ENCODE measurements at regions not wholly inside any gene's neighbourhood (a gene's known extent, or its start where the extent isn't known, plus 50 kb on each side); places are given as distances from the start of the nearest gene placed in this dataset.

DNA sequence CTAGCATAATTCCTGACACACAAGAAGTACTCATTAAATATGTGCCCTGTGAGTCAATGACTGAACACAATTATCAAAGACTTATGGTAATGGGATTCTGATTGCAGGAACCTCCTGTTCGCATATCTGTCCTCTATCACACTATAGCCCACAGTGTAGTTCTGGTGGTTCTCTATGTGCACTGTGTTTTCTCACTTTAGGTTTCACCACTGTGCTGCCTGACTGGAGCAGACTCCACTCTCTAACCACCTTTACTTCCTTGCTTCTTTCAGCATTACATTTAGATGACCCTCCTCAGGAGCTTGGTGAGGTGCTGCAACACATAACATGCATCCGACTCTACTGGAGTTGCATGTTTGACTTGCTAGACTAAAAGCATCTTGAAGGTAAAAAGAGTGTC, 777.1 kb downstream of the SQOR start:
- TF ChIP-seq EGR1 (IDR thresholded peaks at IDR 0.05) (no peak), TEAD4 (IDR thresholded peaks at IDR 0.05) (no peak), TAF1 (IDR thresholded peaks at IDR 0.05; ENCODE audit: low read depth) (no peak), FOXM1 (IDR thresholded peaks at IDR 0.05; ENCODE audit: borderline replicate concordance, low read depth) (no peak), CEBPB (IDR thresholded peaks at IDR 0.05) (no peak), CREB1 (IDR thresholded peaks at IDR 0.05; ENCODE audit: low read depth) (no peak)
- TF ChIP-seq, protein P1, sequence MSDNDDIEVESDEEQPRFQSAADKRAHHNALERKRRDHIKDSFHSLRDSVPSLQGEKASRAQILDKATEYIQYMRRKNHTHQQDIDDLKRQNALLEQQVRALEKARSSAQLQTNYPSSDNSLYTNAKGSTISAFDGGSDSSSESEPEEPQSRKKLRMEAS (IDR thresholded peaks at IDR 0.05) = no peak

DNA sequence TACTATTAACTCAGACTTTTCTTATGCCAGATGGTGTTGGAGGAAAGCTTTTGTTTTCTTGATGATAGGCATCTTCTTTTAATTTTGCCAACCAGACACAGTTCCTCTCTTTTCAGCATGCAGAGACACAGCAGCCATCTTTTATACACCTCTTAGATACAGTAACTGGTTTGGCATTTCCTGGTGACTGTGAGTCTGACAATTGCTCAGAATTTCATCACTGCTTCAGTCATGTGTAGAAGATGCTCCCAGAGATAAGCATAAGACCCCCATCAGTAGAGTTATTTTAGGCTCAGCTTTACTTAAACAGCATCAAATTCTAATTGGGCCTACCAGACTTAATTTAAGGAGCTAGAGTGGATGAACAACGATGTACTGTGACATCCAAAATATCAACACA, 779.0 kb downstream of the SQOR start:
- no peak for TF ChIP-seq TAF1 (IDR thresholded peaks at IDR 0.05; ENCODE audit: low read depth)
- TF ChIP-seq NFIC (IDR thresholded peaks at IDR 0.05) = no peak
- no peak for TF ChIP-seq YY1 (IDR thresholded peaks at IDR 0.05; ENCODE audit: low read depth)
- TF ChIP-seq CREB1 (IDR thresholded peaks at IDR 0.05; ENCODE audit: low read depth) = no peak
- no peak for TF ChIP-seq CEBPB (IDR thresholded peaks at IDR 0.05)
- TF ChIP-seq, protein P2, sequence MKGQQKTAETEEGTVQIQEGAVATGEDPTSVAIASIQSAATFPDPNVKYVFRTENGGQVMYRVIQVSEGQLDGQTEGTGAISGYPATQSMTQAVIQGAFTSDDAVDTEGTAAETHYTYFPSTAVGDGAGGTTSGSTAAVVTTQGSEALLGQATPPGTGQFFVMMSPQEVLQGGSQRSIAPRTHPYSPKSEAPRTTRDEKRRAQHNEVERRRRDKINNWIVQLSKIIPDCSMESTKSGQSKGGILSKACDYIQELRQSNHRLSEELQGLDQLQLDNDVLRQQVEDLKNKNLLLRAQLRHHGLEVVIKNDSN (IDR thresholded peaks at IDR 0.05) = no peak
- TF ChIP-seq TEAD4 (IDR thresholded peaks at IDR 0.05) = no peak

DNA sequence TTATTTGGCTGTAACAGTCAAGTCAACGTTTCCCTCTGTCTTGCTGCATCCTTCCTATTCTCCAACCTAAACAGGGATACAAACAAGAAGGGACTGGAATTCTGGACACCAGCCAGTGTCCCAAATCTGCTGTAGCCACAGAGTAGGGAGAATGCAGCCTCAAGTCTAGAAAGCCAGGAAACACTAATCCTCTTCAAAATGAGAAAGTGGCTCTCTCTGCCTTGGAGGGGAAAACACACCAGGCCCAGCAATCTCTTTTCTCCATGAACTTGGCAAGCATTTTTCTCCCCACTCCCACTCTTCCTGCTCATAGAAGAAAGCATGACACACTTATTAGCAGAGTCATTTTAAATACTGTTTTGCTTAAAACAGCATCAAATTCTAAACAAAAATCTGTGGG, 781.7 kb downstream of the SQOR start:
- TF ChIP-seq, protein P1 (IDR thresholded peaks at IDR 0.05) = no peak
- TF ChIP-seq TAF1 (IDR thresholded peaks at IDR 0.05; ENCODE audit: low read depth) = no peak
- TF ChIP-seq EGR1 (IDR thresholded peaks at IDR 0.05) = no peak
- no peak for TF ChIP-seq YY1 (IDR thresholded peaks at IDR 0.05; ENCODE audit: low read depth)
- TF ChIP-seq, protein P2 (IDR thresholded peaks at IDR 0.05) = no peak
- TF ChIP-seq RAD21 (IDR thresholded peaks at IDR 0.05; ENCODE audit: low read depth) = no peak
- TF ChIP-seq CREB1 (IDR thresholded peaks at IDR 0.05; ENCODE audit: low read depth) = no peak
- no peak for TF ChIP-seq NFIC (IDR thresholded peaks at IDR 0.05)
- TF ChIP-seq ZBTB7A (IDR thresholded peaks at IDR 0.05; ENCODE audit: low read depth) = no peak
- TF ChIP-seq CEBPB (IDR thresholded peaks at IDR 0.05) = no peak

DNA sequence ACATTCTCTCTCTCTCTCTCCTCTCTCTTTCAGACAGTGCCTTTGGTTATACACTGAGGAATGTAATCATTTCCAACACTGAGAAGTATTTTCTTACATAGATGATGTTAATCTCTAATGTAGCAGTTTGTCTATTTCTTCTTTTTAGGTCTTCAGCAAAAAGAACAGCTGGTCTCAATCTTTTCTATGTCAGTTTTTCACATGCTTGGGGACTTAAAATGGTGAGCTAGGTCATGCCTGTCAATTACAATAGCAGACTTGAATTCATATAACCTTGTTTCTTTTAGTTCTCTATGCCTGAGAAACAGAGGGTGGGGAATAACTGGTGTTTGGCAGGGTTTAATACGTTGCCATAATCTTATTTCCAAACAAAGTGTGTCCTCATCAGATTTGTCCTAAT, 786.2 kb downstream of the SQOR start:
- TF ChIP-seq CREB1 (IDR thresholded peaks at IDR 0.05; ENCODE audit: low read depth) = no peak
- TF ChIP-seq EGR1 (IDR thresholded peaks at IDR 0.05) = no peak
- TF ChIP-seq, protein P1 (IDR thresholded peaks at IDR 0.05) = no peak
- no peak for TF ChIP-seq CEBPB (IDR thresholded peaks at IDR 0.05)
- TF ChIP-seq FOXM1 (IDR thresholded peaks at IDR 0.05; ENCODE audit: borderline replicate concordance, low read depth) = no peak
- TF ChIP-seq YY1 (IDR thresholded peaks at IDR 0.05; ENCODE audit: low read depth) = no peak
- no peak for TF ChIP-seq TCF12 (IDR thresholded peaks at IDR 0.05; ENCODE audit: low read depth)
- TF ChIP-seq RAD21 (IDR thresholded peaks at IDR 0.05; ENCODE audit: low read depth) = no peak
- TF ChIP-seq, protein P3, sequence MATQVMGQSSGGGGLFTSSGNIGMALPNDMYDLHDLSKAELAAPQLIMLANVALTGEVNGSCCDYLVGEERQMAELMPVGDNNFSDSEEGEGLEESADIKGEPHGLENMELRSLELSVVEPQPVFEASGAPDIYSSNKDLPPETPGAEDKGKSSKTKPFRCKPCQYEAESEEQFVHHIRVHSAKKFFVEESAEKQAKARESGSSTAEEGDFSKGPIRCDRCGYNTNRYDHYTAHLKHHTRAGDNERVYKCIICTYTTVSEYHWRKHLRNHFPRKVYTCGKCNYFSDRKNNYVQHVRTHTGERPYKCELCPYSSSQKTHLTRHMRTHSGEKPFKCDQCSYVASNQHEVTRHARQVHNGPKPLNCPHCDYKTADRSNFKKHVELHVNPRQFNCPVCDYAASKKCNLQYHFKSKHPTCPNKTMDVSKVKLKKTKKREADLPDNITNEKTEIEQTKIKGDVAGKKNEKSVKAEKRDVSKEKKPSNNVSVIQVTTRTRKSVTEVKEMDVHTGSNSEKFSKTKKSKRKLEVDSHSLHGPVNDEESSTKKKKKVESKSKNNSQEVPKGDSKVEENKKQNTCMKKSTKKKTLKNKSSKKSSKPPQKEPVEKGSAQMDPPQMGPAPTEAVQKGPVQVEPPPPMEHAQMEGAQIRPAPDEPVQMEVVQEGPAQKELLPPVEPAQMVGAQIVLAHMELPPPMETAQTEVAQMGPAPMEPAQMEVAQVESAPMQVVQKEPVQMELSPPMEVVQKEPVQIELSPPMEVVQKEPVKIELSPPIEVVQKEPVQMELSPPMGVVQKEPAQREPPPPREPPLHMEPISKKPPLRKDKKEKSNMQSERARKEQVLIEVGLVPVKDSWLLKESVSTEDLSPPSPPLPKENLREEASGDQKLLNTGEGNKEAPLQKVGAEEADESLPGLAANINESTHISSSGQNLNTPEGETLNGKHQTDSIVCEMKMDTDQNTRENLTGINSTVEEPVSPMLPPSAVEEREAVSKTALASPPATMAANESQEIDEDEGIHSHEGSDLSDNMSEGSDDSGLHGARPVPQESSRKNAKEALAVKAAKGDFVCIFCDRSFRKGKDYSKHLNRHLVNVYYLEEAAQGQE (IDR thresholded peaks at IDR 0.05; ENCODE audit: low read depth) = no peak
- TF ChIP-seq NFIC (IDR thresholded peaks at IDR 0.05) = no peak
- no peak for TF ChIP-seq TEAD4 (IDR thresholded peaks at IDR 0.05)
- no peak for TF ChIP-seq ZBTB7A (IDR thresholded peaks at IDR 0.05; ENCODE audit: low read depth)
- TF ChIP-seq TAF1 (IDR thresholded peaks at IDR 0.05; ENCODE audit: low read depth) = no peak
- TF ChIP-seq, protein P2 (IDR thresholded peaks at IDR 0.05) = no peak
- no peak for TF ChIP-seq EP300 (IDR thresholded peaks at IDR 0.05; ENCODE audit: borderline replicate concordance)

DNA sequence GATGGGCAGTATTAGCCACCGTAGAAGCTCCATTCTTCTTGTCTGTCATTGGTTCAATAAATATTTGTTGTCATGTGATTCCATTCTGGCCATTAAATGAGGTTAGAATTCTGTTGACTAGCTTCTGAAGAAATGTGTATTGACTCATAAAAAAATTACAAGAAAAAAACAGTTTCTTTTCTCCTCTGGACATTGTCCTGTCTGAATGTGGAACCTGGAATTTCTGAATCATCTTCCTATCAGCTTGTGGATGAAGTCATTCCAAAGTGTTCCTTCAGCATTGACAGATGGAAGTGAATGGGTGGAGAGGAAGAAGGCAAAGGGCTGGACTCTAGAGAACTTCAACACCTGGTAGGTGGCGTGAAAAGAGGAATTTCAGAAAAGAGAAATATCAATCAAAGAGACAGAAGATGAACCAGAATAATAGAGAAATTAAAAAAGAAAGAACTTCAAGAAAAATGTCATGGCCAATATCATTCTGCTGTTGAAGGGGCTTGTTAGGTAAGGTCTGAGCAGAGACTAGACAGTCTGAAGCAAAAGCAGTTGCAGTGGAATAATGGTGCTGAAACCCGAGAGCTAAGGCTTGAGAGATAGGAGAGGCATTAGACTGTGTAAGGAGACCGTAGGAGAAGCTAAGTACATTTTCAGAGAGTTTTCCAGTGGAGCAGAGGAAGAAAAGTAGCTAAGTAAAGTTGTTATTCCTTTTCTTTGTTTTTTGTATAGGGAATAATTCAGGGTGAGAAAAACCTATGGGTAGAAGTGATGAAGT, 806.6 kb downstream of the SQOR start:
- TF ChIP-seq TEAD4 (IDR thresholded peaks at IDR 0.05) (no peak), YY1 (IDR thresholded peaks at IDR 0.05; ENCODE audit: low read depth) (no peak), CEBPB (IDR thresholded peaks at IDR 0.05) (no peak), RAD21 (IDR thresholded peaks at IDR 0.05; ENCODE audit: low read depth) (no peak), NFIC (IDR thresholded peaks at IDR 0.05) (no peak), CREB1 (IDR thresholded peaks at IDR 0.05; ENCODE audit: low read depth) (no peak), FOXM1 (IDR thresholded peaks at IDR 0.05; ENCODE audit: borderline replicate concordance, low read depth) (no peak), EGR1 (IDR thresholded peaks at IDR 0.05) (no peak), TCF12 (IDR thresholded peaks at IDR 0.05; ENCODE audit: low read depth) (no peak), TAF1 (IDR thresholded peaks at IDR 0.05; ENCODE audit: low read depth) (no peak), ZBTB7A (IDR thresholded peaks at IDR 0.05; ENCODE audit: low read depth) (no peak), EP300 (IDR thresholded peaks at IDR 0.05; ENCODE audit: borderline replicate concordance) (no peak)
- TF ChIP-seq, protein P1 (IDR thresholded peaks at IDR 0.05) = no peak
- TF ChIP-seq, protein P3 (IDR thresholded peaks at IDR 0.05; ENCODE audit: low read depth) = no peak
- TF ChIP-seq, protein P2 (IDR thresholded peaks at IDR 0.05) = no peak
